Fibroblast of skin of back (primary cell): ENCODE measurements at regions not wholly inside any gene's neighbourhood (a gene's known extent, or its start where the extent isn't known, plus 50 kb on each side); places are given as distances from the start of the nearest gene placed in this dataset.

ENCODE experiments used
- DNase-seq: peaks from one replicate; pipeline ENCODE4 v3.0.0-alpha.2; 2013

- DNase-seq = no peak
These were observed 145.9 kb downstream of the CDC5L start for GRCh38 chr6:44533421-44533820.

GRCh38 chr6:44534291-44534690 is 146.8 kb downstream of the CDC5L start:
- no peak for DNase-seq

- DNase-seq = no peak
These were observed 147.9 kb downstream of the CDC5L start for GRCh38 chr6:44535446-44535845.

- no peak for DNase-seq
These were observed 148.5 kb downstream of the CDC5L start for GRCh38 chr6:44535967-44536366.

- no peak for DNase-seq
These were observed 150.0 kb downstream of the CDC5L start for GRCh38 chr6:44537306-44538049.

- no peak for DNase-seq
These were observed 150.8 kb downstream of the CDC5L start for GRCh38 chr6:44538131-44538806.

GRCh38 chr6:44538807-44539201 is 151.3 kb downstream of the CDC5L start:
- DNase-seq = no peak

GRCh38 chr6:44539701-44540355 is 152.3 kb downstream of the CDC5L start:
- no peak for DNase-seq

- no peak for DNase-seq
These were observed 153.4 kb downstream of the CDC5L start for GRCh38 chr6:44540881-44541280.

- peak; percentile 30 for DNase-seq
These were observed 155.1 kb downstream of the CDC5L start for GRCh38 chr6:44542401-44543116.

GRCh38 chr6:44543664-44544063 is 156.2 kb downstream of the CDC5L start:
- DNase-seq = no peak

- DNase-seq = no peak
These were observed 157.7 kb downstream of the CDC5L start for GRCh38 chr6:44545224-44545623.

- no peak for DNase-seq
These were observed 160.8 kb downstream of the CDC5L start for GRCh38 chr6:44548319-44548718.

GRCh38 chr6:44549516-44549915 is 162.0 kb downstream of the CDC5L start:
- no peak for DNase-seq

- no peak for DNase-seq
These were observed 166.7 kb downstream of the CDC5L start for GRCh38 chr6:44554194-44554593.

GRCh38 chr6:44554861-44555260 is 167.4 kb downstream of the CDC5L start:
- DNase-seq = no peak

GRCh38 chr6:44556046-44556445 is 168.5 kb downstream of the CDC5L start:
- DNase-seq = no peak

- no peak for DNase-seq
These were observed 170.7 kb downstream of the CDC5L start for GRCh38 chr6:44558024-44558831.

GRCh38 chr6:44558832-44559251 is 171.3 kb downstream of the CDC5L start:
- no peak for DNase-seq

GRCh38 chr6:44559486-44560270 is 172.2 kb downstream of the CDC5L start:
- DNase-seq = no peak

- no peak for DNase-seq
These were observed 173.1 kb downstream of the CDC5L start for GRCh38 chr6:44560458-44561059.
